OCI-LY3 (cell line): ENCODE measurements at regions not wholly inside any gene's neighbourhood (a gene's known extent, or its start where the extent isn't known, plus 50 kb on each side); places are given as distances from the start of the nearest gene placed in this dataset.

Source experiments
- EZH2phosphoT487 ChIP-seq: fragments of 200-600 bp; shearing (Covaris generic); IDR thresholded peaks from 2 replicates; pipeline ENCODE4 v1.6.1; 2018; ENCODE audit warnings: antibody characterized with exemption, mixed run types, low read depth
- TF ChIP-seq, protein P1 (sequence below): fragments of 200-600, 300-600 bp; sonication (generic); IDR thresholded peaks from 2 replicates; pipeline ENCODE4 v1.5.1; 2014; ENCODE audit warnings: antibody characterized with exemption, low read length, low read depth

GRCh38 chr6:40668203-40668602 lies 81.0 kb upstream of the LRFN2 start:
- TF ChIP-seq, protein P1, sequence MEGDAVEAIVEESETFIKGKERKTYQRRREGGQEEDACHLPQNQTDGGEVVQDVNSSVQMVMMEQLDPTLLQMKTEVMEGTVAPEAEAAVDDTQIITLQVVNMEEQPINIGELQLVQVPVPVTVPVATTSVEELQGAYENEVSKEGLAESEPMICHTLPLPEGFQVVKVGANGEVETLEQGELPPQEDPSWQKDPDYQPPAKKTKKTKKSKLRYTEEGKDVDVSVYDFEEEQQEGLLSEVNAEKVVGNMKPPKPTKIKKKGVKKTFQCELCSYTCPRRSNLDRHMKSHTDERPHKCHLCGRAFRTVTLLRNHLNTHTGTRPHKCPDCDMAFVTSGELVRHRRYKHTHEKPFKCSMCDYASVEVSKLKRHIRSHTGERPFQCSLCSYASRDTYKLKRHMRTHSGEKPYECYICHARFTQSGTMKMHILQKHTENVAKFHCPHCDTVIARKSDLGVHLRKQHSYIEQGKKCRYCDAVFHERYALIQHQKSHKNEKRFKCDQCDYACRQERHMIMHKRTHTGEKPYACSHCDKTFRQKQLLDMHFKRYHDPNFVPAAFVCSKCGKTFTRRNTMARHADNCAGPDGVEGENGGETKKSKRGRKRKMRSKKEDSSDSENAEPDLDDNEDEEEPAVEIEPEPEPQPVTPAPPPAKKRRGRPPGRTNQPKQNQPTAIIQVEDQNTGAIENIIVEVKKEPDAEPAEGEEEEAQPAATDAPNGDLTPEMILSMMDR = no peak
- TF ChIP-seq EZH2phosphoT487 = no peak
